Right lobe of liver (tissue), 6 donors: ENCODE measurements at regions not wholly inside any gene's neighbourhood (a gene's known extent, or its start where the extent isn't known, plus 50 kb on each side); places are given as distances from the start of the nearest gene placed in this dataset.

Experiments used
- ATAC-seq, 4 donors: fragments of 200-7000 bp; cut with Tn5 transposase; one replicate each; pipeline ENCODE4 v1.9.1; 2020; ENCODE audit warnings: mild to moderate bottlenecking in 4 of 4, moderate library complexity in 4 of 4
- DNase-seq, 3 donors: peaks; one replicate each; pipeline ENCODE4 v3.0.0-alpha.2; 2020
- H3K27ac ChIP-seq, 3 donors: fragments of 200-600 bp; one replicate each; pipeline ENCODE4 v1.8.0; 2022
- H3K27me3 ChIP-seq, 2 donors: fragments of 200-600 bp; one replicate each; pipeline ENCODE4 v1.8.0; 2022
- H3K36me3 ChIP-seq, 4 donors: fragments of 200-600 bp; sonication (generic) in 1 of 4; one replicate each; pipeline versions ENCODE4 v1.5.1 to v1.8.0; 2017 to 2022; ENCODE audit warnings: control low read depth in 1 of 4
- H3K4me1 ChIP-seq, 4 donors: fragments of 200-600 bp; sonication (generic) in 1 of 4; one replicate each; pipeline versions ENCODE4 v1.5.1 to v1.8.0; 2017 to 2022; ENCODE audit warnings: control low read depth in 1 of 4
- H3K4me3 ChIP-seq, 3 donors: fragments of 200-600 bp; one replicate each; pipeline ENCODE4 v1.8.0; 2022
- H3K9me3 ChIP-seq, 4 donors: fragments of 200-600 bp; sonication (generic) in 1 of 4; one replicate each; pipeline versions ENCODE4 v1.5.1 to v1.8.0; 2017 to 2022; ENCODE audit warnings: control low read depth in 1 of 4
- CTCF ChIP-seq, 4 donors: fragments of 200-600 bp in 3 of 4; fragments of 450-650 bp in 1 of 4; IDR thresholded peaks; one replicate each; pipeline versions ENCODE4 v1.5.1 to v1.8.0; 2016 to 2022; ENCODE audit warnings: antibody characterized with exemption in 4 of 4, mild to moderate bottlenecking in 2 of 4
- POLR2A ChIP-seq: fragments of 450-650 bp; IDR thresholded peaks from one replicate; pipeline ENCODE4 v1.6.1; 2017; ENCODE audit warnings: antibody characterized with exemption, mild to moderate bottlenecking
- WGBS: methylation state at CpG from one replicate; pipeline ENCODE4 v1.1.6; 2018; ENCODE audit warnings: low coverage, low lambda C conversion rate; ENCODE audit not compliant: insufficient coverage; ENCODE audit errors: missing lambda C conversion rate; 5-methylcytosine and 5-hydroxymethylcytosine counted together
- intact Hi-C, 2 donors: fragments of 100-400 bp; cut with DNase I; formaldehyde crosslinking; loops; one replicate each; pipeline versions ENCODE4 v1.11.2 to v1.14.1; 2022
- donor health status: DM: no; HTN: yes; CAD: no.
- donor health status: DM: no; HTN: no; CAD: no.
- donor health status: DM: no; HTN: no; CAD: no.
- donor health status: DM: no; HTN: yes; CAD: no.
- donor health status: DM: no; HTN: yes; CAD: no.

GRCh38 chr10:121305066-121305465 is 293.2 kb downstream of the FGFR2 start:
- intact Hi-C loops = no loop called here
- H3K9me3 ChIP-seq = no peaks in the 10 kb centered on the region
- peaks cover 0 to 12% (median 3%) of the 10 kb centered on the region in 4 donors for H3K4me1 ChIP-seq
- H3K36me3 ChIP-seq = no peaks in the 10 kb centered on the region
- DNase-seq (no peak), ATAC-seq (no peak)
- H3K4me3 ChIP-seq = no peak overlapping the region
- WGBS = 93% methylated on average over 2 of the region's 2 CpGs
- TF ChIP-seq POLR2A = no peak
- no peak for TF ChIP-seq CTCF (IDR thresholded peaks at IDR 0.05)
- H3K27ac ChIP-seq = no peak overlapping the region
- no peaks in the 10 kb centered on the region for H3K27me3 ChIP-seq

GRCh38 chr10:121306159-121306673 is 292.0 kb downstream of the FGFR2 start:
- TF ChIP-seq CTCF (IDR thresholded peaks at IDR 0.05) = no peak
- TF ChIP-seq POLR2A = no peak
- no peak overlapping the region for H3K27ac ChIP-seq
- H3K27me3 ChIP-seq = no peaks in the 10 kb centered on the region
- WGBS = 65% methylated on average over 3 of the region's 3 CpGs
- ATAC-seq (no peak), DNase-seq (no peak)
- intact Hi-C loops = no loop called here
- no peaks in the 10 kb centered on the region for H3K9me3 ChIP-seq
- no peaks in the 10 kb centered on the region for H3K36me3 ChIP-seq
- H3K4me3 ChIP-seq = no peak overlapping the region
- H3K4me1 ChIP-seq = peaks cover 0 to 12% (median 3%) of the 10 kb centered on the region in 4 donors

- 72% methylated on average over 3 of the region's 3 CpGs for WGBS
- no peak for TF ChIP-seq POLR2A
- no peak for TF ChIP-seq CTCF (IDR thresholded peaks at IDR 0.05)
- DNase-seq (no peak), ATAC-seq (no peak)
- H3K4me1 ChIP-seq = peaks cover 0 to 12% (median 3%) of the 10 kb centered on the region in 4 donors
- no peaks in the 10 kb centered on the region for H3K27me3 ChIP-seq
- H3K36me3 ChIP-seq = no peaks in the 10 kb centered on the region
- intact Hi-C loops = no loop called here
- H3K4me3 ChIP-seq = no peak overlapping the region
- H3K9me3 ChIP-seq = no peaks in the 10 kb centered on the region
- H3K27ac ChIP-seq = no peak overlapping the region
These were observed 290.7 kb downstream of the FGFR2 start for GRCh38 chr10:121307411-121307980.

- no peak overlapping the region for H3K27ac ChIP-seq
- DNase-seq (no peak), ATAC-seq (no peak)
- no peaks in the 10 kb centered on the region for H3K27me3 ChIP-seq
- H3K4me1 ChIP-seq = peaks cover 0 to 9% (median 3%) of the 10 kb centered on the region in 4 donors
- TF ChIP-seq POLR2A (no peak), CTCF (IDR thresholded peaks at IDR 0.05) (no peak)
- no peak overlapping the region for H3K4me3 ChIP-seq
- no peaks in the 10 kb centered on the region for H3K36me3 ChIP-seq
- no peaks in the 10 kb centered on the region for H3K9me3 ChIP-seq
- 67% methylated on average over 1 of the region's 1 CpG for WGBS
- intact Hi-C loops = no loop called here
These were observed 290.2 kb downstream of the FGFR2 start for GRCh38 chr10:121308020-121308419.
